ENCODE measurements at regions not wholly inside any gene's neighbourhood (a gene's known extent, or its start where the extent isn't known, plus 50 kb on each side); places are given as distances from the start of the nearest gene placed in this dataset.

GRCh38 chr15:85306946-85307686 lies 73.3 kb upstream of the AKAP13 start:
- no TSS peak for BruUV-seq (replicated peaks)
- Histone ChIP-seq H3K36me3 (ENCODE audit: low read depth) (no peaks in the 10 kb centered on the region), H3K4me1 (replicated peaks; ENCODE audit: insufficient read depth) (peaks cover under 1% of the 10 kb centered on the region; the same call in 1 of the 2 replicates), H3K27ac (no peak overlapping the region), H4K20me1 (ENCODE audit: insufficient read depth) (no peaks in the 10 kb centered on the region), H3K9me2 (ENCODE audit: insufficient read depth) (0 out of 2 replicates have a peak, but pooled peaks cover 3% of the 10 kb centered on the region), H3K4me3 (no peak overlapping the region), H3K27me3 (ENCODE audit: insufficient read depth, low read depth) (no peaks in the 10 kb centered on the region), H3K9me3 (ENCODE audit: insufficient read depth, low read depth) (no peaks in the 10 kb centered on the region), H3K79me2 (ENCODE audit: low read depth) (no peaks in the 10 kb centered on the region), H3F3A (ENCODE audit: insufficient read depth, low read depth) (no peaks in the 10 kb centered on the region), H3K4me2 (no peak overlapping the region), H2AFZ (no peak overlapping the region)
- ChIA-PET CTCF (interaction anchor here (0.6 kb wide), 1 partner anchor 165 kb away, joined by 8 read pairs; no protein-coding TSS in a partner anchor), POLR2A (ENCODE audit: unreplicated experiment) (no interaction called here)
- no peak for DNase-seq
- no peak for TF ChIP-seq EZH2 (IDR thresholded peaks at IDR 0.05; ENCODE audit: low read depth)
- TF ChIP-seq, protein P1, sequence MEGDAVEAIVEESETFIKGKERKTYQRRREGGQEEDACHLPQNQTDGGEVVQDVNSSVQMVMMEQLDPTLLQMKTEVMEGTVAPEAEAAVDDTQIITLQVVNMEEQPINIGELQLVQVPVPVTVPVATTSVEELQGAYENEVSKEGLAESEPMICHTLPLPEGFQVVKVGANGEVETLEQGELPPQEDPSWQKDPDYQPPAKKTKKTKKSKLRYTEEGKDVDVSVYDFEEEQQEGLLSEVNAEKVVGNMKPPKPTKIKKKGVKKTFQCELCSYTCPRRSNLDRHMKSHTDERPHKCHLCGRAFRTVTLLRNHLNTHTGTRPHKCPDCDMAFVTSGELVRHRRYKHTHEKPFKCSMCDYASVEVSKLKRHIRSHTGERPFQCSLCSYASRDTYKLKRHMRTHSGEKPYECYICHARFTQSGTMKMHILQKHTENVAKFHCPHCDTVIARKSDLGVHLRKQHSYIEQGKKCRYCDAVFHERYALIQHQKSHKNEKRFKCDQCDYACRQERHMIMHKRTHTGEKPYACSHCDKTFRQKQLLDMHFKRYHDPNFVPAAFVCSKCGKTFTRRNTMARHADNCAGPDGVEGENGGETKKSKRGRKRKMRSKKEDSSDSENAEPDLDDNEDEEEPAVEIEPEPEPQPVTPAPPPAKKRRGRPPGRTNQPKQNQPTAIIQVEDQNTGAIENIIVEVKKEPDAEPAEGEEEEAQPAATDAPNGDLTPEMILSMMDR (conservative IDR thresholded peaks at IDR 0.05) = no peak
- intact Hi-C loops (cut with micrococcal nuclease; ENCODE audit: unreplicated experiment) = no loop called here

GRCh38 chr15:85307687-85308045 lies 72.7 kb upstream of the AKAP13 start:
- intact Hi-C loops (cut with micrococcal nuclease; ENCODE audit: unreplicated experiment) = no loop called here
- ChIA-PET POLR2A (ENCODE audit: unreplicated experiment) (no interaction called here), CTCF (no interaction called here)
- Histone ChIP-seq H3K27me3 (ENCODE audit: insufficient read depth, low read depth) (no peaks in the 10 kb centered on the region), H3K4me2 (no peak overlapping the region), H3K9me3 (ENCODE audit: insufficient read depth, low read depth) (no peaks in the 10 kb centered on the region), H3K27ac (no peak overlapping the region), H2AFZ (no peak overlapping the region), H3K9me2 (ENCODE audit: insufficient read depth) (0 out of 2 replicates have a peak, but pooled peaks cover 3% of the 10 kb centered on the region), H3K4me1 (replicated peaks; ENCODE audit: insufficient read depth) (peaks cover 6% of the 10 kb centered on the region), H3F3A (ENCODE audit: insufficient read depth, low read depth) (no peaks in the 10 kb centered on the region), H3K79me2 (ENCODE audit: low read depth) (no peaks in the 10 kb centered on the region), H3K36me3 (ENCODE audit: low read depth) (no peaks in the 10 kb centered on the region), H3K4me3 (no peak overlapping the region), H4K20me1 (ENCODE audit: insufficient read depth) (no peaks in the 10 kb centered on the region)
- no TSS peak for BruUV-seq (replicated peaks)
- no peak for DNase-seq
- TF ChIP-seq, protein P1 (conservative IDR thresholded peaks at IDR 0.05) = no peak
- TF ChIP-seq EZH2 (IDR thresholded peaks at IDR 0.05; ENCODE audit: low read depth) = no peak

- peaks cover 10% of the 10 kb centered on the region for H3K4me1 ChIP-seq (replicated peaks; ENCODE audit: insufficient read depth)
- no TSS peak for BruUV-seq (replicated peaks)
- H2AFZ ChIP-seq = no peak overlapping the region
- POLR2A ChIA-PET (ENCODE audit: unreplicated experiment) = no interaction called here
- H3K4me2 ChIP-seq = no peak overlapping the region
- no peaks in the 10 kb centered on the region for H3K9me3 ChIP-seq (ENCODE audit: insufficient read depth, low read depth)
- no peak overlapping the region for H3K27ac ChIP-seq
- H3F3A ChIP-seq (ENCODE audit: insufficient read depth, low read depth) = no peaks in the 10 kb centered on the region
- H4K20me1 ChIP-seq (ENCODE audit: insufficient read depth) = no peaks in the 10 kb centered on the region
- no peak overlapping the region for H3K4me3 ChIP-seq
- TF ChIP-seq EZH2 (IDR thresholded peaks at IDR 0.05; ENCODE audit: low read depth) = no peak
- TF ChIP-seq, protein P1 (conservative IDR thresholded peaks at IDR 0.05) = no peak
- CTCF ChIA-PET = interaction anchor here (0.6 kb wide), 1 partner anchor 15 kb away, joined by 3 read pairs; no protein-coding TSS in a partner anchor
- no peaks in the 10 kb centered on the region for H3K79me2 ChIP-seq (ENCODE audit: low read depth)
- intact Hi-C loops (cut with micrococcal nuclease; ENCODE audit: unreplicated experiment) = loop anchor here (5.0 kb wide), 1 partner anchor 531 kb away; no protein-coding TSS in a partner anchor
- DNase-seq = no peak
- H3K36me3 ChIP-seq (ENCODE audit: low read depth) = no peaks in the 10 kb centered on the region
- H3K27me3 ChIP-seq (ENCODE audit: insufficient read depth, low read depth) = no peaks in the 10 kb centered on the region
- 0 out of 2 replicates have a peak, but pooled peaks cover 3% of the 10 kb centered on the region for H3K9me2 ChIP-seq (ENCODE audit: insufficient read depth)
These were observed 68.8 kb upstream of the AKAP13 start for GRCh38 chr15:85311647-85312046.

Measured in PC-9 (cell line).